GM12865 (cell line): ENCODE measurements at regions not wholly inside any gene's neighbourhood (a gene's known extent, or its start where the extent isn't known, plus 50 kb on each side); places are given as distances from the start of the nearest gene placed in this dataset.

Experiments used
- DNase-seq: peaks from one replicate; pipeline ENCODE4 v3.0.0; 2010; ENCODE audit warnings: low read depth
- H3K4me3 ChIP-seq: 2 replicates; pipeline ENCODE4 v1.5.1; 2011; ENCODE audit warnings: mild to moderate bottlenecking, low read depth, low read length, control low read depth
- CTCF ChIP-seq: IDR thresholded peaks from 2 replicates; pipeline ENCODE4 v1.5.1; 2011; ENCODE audit warnings: low read length, control low read depth, low read depth, inconsistent platforms; ENCODE audit not compliant: insufficient read depth; ENCODE audit errors: missing control alignments

DNA sequence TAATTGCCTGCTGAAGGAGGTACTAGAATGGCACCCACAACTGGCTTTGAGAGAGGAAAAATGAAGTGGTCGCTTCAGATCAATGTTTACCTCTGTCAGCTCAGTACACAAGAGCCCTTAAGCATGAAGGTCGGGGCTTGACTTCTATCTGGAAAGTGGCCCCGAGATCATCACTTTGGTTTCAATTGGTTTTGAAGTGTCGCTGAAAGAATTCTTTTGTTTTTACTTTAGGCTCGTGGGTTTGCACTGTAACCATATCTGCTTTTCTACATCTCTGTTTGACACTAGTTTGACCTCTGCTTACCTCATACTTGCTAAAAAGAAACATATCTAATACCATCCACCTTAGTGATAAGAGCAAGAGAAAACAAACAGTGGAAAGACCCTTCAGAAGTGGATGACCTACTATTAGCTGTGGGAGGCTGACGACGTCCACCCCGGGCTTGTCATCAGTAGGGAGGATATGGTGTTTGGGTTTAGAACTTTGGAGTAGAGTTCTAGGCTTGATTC lies 361.8 kb downstream of the GATA3 start:
- H3K4me3 ChIP-seq = no peak overlapping the region
- TF ChIP-seq CTCF = no peak
- DNase-seq = peak; percentile 24

- DNase-seq = no peak
- TF ChIP-seq CTCF = no peak
- no peak overlapping the region for H3K4me3 ChIP-seq
Observed at GRCh38 chr10:8416760-8417159, 362.3 kb downstream of the GATA3 start.

GRCh38 chr10:8417631-8418030 lies 363.1 kb downstream of the GATA3 start:
- no peak overlapping the region for H3K4me3 ChIP-seq
- no peak for TF ChIP-seq CTCF
- DNase-seq = no peak

- no peak for DNase-seq
- H3K4me3 ChIP-seq = no peak overlapping the region
- TF ChIP-seq CTCF = no peak
Observed at GRCh38 chr10:8418631-8419030, 364.1 kb downstream of the GATA3 start.

DNA sequence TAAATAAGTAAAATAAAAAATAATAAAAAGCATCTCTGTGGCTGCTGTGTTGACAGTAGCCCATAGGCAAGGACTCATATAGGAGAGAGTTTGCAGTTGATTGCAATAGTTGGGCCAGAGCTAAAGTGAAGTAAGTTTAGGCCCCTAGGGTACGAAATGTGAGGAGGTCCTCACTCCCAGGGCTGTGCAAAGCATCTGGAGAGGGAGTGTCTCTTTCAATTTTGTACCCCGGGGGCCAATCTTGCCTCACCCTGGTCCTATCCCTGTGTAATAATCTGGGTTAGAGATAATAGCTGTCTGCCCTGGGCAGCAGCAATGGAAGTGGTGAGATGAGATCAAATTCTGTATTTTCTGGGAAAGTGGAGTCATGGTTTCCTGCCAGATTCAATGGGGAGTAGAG lies 365.7 kb downstream of the GATA3 start:
- no peak overlapping the region for H3K4me3 ChIP-seq
- no peak for TF ChIP-seq CTCF
- DNase-seq = no peak

GRCh38 chr10:8424555-8425211 lies 370.2 kb downstream of the GATA3 start:
- no peak for DNase-seq
- H3K4me3 ChIP-seq = no peak overlapping the region
- TF ChIP-seq CTCF = no peak

- DNase-seq = no peak
- H3K4me3 ChIP-seq = no peak overlapping the region
- TF ChIP-seq CTCF = no peak
Observed at GRCh38 chr10:8428654-8429053, 374.2 kb downstream of the GATA3 start.
